HG03521 (cell line): ENCODE measurements at regions not wholly inside any gene's neighbourhood (a gene's known extent, or its start where the extent isn't known, plus 50 kb on each side); places are given as distances from the start of the nearest gene placed in this dataset.

ENCODE experiments used
- ATAC-seq: cut with Tn5 transposase; IDR thresholded peaks from one replicate; pipeline ENCODE4 v1.9.1; 2021; ENCODE audit warnings: mild to moderate bottlenecking, moderate library complexity; ENCODE audit not compliant: unreplicated experiment

DNA sequence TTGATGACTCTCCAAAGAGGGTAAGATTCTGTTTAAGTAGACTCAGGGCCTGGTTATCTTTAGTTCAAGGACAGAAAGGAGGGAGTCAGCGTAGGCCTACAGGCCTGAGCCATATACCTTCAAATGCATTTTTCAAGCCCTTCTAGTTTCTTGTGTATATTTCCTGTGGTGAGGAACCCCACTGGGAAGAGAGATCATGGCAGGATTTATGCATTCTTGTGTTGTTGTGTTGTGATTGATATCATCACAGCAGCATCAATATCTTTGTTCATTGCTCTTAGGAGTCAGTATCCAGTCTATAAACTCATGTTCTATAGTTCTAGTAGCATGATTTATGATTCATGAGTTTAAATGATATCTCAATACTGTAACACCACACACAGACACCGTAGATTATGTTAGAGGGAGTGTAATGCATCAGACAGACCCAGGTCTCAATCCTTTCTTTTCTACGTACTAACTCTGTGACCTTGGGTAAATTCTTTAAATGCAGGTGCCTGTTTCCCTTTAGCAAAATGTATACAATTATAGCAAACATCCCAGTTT lies 427.5 kb downstream of the PDCD6IP start:
- ATAC-seq: no peak

DNA sequence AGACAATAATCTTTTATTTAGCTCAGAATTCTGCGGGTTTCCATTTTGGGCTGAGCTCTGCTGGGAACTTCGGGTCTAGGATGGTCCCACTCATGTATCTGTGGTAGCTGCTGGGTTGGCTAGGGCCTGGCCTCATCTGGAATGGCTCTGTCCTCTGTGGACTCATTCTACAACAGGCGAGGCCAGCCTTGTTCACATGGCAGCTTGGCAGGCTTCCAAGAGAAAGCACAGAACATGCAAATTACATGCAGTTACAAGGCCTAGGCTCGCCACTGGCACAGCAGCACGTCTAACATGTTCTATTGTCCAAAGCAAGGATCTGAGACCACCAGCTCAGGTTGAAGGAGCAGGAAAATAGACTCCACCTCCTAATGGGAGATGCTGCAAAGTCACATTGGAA lies 431.4 kb downstream of the PDCD6IP start:
- no peak for ATAC-seq

DNA sequence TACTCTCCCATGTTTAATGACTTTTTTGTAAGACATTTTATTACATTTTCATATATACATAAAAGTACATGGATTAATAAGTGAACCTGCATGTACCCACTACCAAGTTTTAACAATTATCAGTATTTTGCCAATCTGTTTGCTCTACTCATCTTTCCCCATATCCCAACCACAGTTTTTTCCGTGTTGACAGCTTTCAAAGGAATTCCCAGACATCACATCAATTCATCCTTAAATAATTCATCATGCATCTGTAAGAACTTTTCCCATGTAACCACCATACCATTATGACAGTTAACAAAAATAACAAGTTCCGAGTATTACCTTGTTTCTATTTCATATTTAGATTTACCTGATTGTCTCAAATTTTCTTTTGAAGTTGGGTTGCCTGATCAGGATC lies 436.7 kb downstream of the PDCD6IP start:
- ATAC-seq: no peak

DNA sequence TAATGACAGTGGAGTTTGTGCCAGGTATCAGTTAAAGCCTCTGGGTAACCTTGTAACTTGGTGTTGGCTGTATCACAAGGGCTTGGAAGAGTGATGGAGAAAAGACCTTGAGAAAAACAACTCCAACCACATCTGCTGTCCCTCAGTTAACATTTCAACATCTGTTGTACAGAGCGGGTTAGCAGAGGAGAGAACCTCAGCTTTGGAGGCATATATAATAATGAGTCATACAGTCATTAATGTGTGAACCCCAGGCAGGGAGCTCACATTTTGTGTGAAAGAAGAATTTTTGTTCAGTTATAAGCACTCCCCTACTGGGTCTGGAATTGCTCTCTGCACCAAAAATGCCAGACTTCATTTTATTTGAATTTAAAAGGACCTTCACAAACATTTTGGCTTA lies 439.5 kb downstream of the PDCD6IP start:
- ATAC-seq: no peak

- ATAC-seq: no peak
These were observed 440.0 kb downstream of the PDCD6IP start for GRCh38 chr3:34238407-34238806.

DNA sequence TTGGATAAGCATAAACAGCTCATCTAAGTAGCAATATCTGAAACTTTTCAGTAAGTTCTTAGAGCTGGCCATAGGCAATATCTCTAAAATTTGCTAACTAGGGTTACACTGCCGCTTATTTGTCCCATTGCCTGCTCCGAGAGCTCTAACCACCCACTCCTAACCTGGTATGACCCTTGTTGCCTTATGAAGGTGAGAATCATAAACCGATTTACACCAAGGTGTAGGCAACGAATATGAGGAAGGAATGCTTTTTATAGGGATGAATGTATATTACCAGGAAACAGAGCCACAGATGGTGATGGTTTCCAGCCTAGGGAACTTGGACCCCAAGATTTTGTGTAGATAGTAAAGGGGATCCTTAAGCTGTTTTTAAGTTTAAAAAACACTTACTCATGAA lies 440.9 kb downstream of the PDCD6IP start:
- no peak for ATAC-seq

- ATAC-seq: no peak
These were observed 441.4 kb downstream of the PDCD6IP start for GRCh38 chr3:34239875-34240274.

DNA sequence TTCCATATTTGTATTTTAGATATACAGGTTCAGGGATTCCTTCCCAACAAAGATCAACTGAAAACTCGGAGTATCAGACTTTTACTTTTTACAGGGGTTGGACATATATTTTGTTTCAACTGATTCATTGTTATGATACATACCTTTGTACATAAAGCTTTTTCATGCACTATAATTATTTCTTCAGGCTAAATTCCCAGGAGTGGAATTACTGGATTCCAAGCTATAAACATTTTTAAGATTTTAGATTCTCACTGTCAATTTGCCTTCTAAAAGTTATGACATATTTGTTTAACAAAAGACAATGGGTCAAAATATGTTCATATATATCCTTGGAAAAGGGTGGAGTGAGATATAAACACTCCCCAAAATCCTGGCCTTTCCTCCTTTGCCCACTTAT lies 449.0 kb downstream of the PDCD6IP start:
- ATAC-seq: no peak

DNA sequence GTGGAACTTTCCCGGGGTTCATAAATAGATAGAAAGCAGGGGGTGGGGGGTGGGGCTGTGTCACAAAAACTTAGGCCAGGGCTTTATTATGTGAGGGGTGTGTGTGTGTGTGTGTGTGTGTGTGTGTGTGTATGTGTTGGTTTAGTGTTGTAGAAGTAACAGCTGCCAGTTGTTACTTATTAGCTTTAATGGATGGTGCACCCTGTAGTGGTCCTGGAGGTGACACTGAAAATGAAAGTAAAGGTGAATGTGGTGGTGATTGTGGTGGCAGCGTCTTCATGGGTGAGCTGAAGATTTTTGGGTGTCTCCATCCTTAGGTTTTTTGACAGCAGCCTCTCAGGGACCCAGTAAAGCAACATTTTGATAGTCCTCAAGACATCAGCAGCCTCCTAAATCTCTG lies 449.9 kb downstream of the PDCD6IP start:
- peak; percentile 94 for ATAC-seq

- no peak for ATAC-seq
These were observed 455.9 kb downstream of the PDCD6IP start for GRCh38 chr3:34254285-34254684.

GRCh38 chr3:34256021-34256420 lies 457.6 kb downstream of the PDCD6IP start:
- ATAC-seq: no peak

- no peak for ATAC-seq
These were observed 458.4 kb downstream of the PDCD6IP start for GRCh38 chr3:34256791-34257190.

DNA sequence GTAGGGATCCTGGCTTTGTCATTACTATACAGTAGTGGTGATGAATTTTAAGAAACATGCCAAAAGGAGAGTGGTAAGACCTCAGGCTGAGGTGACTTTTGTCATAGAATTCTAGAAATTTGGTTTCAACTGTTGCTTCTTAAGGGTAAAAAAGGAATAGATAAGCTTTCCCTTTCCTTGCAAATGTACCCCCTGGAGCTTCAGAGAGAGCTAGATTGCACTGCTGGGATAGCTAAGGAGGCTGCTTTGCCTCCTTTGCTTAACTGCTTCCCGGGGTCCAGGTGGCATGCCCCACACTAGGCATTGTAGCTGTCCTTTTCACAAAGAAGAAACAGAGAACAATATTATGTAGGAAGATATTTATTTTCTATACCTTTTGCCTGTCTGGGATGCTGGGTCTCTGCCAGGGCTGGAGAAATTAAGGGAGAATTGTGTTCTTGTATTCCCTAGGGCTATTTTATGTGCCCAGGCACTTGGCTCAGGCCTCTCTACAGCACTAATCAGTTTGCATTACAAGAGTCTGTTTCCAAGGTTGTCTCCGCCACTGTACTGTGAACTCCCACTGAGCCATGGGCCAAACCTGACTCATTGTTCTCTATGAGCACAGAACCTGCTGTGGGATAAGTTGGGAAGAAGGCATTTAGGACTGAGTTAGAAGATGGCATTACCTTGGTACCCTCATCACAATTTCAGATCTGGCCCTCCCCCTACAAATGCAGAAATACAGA lies 460.0 kb downstream of the PDCD6IP start:
- no peak for ATAC-seq

DNA sequence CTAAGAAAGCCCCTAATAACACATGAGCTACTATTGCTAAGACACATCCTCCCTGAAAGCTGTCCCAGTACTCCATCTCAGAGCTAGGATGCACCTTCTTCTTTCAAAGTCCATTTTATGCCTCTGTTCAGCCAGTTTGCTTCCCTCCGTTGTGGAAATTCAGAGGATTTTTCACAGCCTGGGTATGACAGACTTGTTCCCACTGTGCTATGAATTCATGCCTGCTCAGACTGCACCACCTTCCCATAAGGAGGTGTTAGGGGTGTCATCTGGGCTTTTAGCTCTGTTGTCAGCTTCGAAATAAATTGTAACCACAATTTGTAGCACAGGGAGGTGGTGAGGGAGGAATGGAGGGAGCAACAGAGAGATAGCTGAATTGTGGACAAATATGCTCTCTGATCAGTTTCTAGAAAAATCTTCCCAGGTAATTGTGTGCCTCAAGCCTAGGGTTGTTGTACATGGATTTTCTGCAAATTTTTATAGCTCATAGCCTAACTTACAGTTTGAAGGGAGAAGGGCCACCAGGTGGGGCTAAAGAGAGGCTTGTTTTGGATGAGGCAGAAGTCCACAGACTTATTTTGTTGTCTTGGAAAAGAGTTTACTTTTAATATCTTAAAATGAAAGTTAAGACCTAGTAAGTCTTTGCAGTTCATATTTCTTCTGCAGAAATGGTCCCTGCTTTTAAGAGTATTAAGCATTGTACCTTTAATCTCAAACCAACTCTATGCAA lies 462.0 kb downstream of the PDCD6IP start:
- peak; percentile 45 for ATAC-seq

DNA sequence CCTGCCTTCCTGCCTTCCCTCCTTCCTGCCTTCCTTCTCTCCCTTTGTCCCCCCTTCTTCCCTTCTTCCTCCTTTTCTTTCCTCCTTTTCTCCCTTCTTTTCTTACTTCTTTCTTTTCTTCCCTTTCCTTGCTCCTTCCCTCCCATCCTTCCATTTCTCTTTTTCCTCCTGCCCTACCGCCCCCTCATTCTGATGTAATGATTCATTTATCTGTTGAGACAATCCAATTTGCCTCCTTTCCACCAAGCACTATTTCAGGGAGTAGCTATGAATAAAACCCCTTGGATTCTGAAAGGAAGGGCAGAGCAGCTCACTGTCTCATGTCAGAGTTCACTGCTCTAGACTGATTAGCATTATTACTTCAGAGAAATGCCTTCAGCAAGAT lies 462.6 kb downstream of the PDCD6IP start:
- ATAC-seq: no peak

- ATAC-seq: no peak
These were observed 464.7 kb downstream of the PDCD6IP start for GRCh38 chr3:34263101-34263621.

- ATAC-seq: no peak
These were observed 466.1 kb downstream of the PDCD6IP start for GRCh38 chr3:34264337-34265041.

- no peak for ATAC-seq
These were observed 468.7 kb downstream of the PDCD6IP start for GRCh38 chr3:34267088-34267487.

GRCh38 chr3:34268032-34268709 lies 469.7 kb downstream of the PDCD6IP start:
- ATAC-seq: no peak

GRCh38 chr3:34275811-34276210 lies 477.4 kb downstream of the PDCD6IP start:
- ATAC-seq: no peak

- ATAC-seq: no peak
These were observed 477.9 kb downstream of the PDCD6IP start for GRCh38 chr3:34276342-34276741.
